GM23338 (cell line): ENCODE measurements at regions not wholly inside any gene's neighbourhood (a gene's known extent, or its start where the extent isn't known, plus 50 kb on each side); places are given as distances from the start of the nearest gene placed in this dataset.

Experiments used
- CREB1 ChIP-seq: fragments of 250-450 bp; sonication (Bioruptor Pico); IDR thresholded peaks from 2 replicates; pipeline ENCODE4 v1.5.0; 2020; ENCODE audit warnings: low read depth, mild to moderate bottlenecking, moderate library complexity
- ETS1 ChIP-seq: IDR thresholded peaks from 2 replicates; pipeline ENCODE4 v1.6.1; 2016; ENCODE audit warnings: antibody characterized with exemption
- EZH2 ChIP-seq: fragments of 200-600 bp; sonication (generic); IDR thresholded peaks from one replicate; pipeline ENCODE4 v1.8.0; 2017; ENCODE audit warnings: antibody characterized with exemption, mild to moderate bottlenecking, low read depth; ENCODE audit not compliant: unreplicated experiment
- POLR2AphosphoS5 ChIP-seq: IDR thresholded peaks from 2 replicates; pipeline ENCODE4 v1.6.1; 2016; ENCODE audit warnings: antibody characterized with exemption, low read depth
- STAT1 ChIP-seq: IDR thresholded peaks from one replicate; pipeline ENCODE4 v1.6.1; 2016; ENCODE audit warnings: antibody characterized with exemption; ENCODE audit not compliant: unreplicated experiment
- ZNF114 ChIP-seq: fragments of 250-450 bp; sonication (Bioruptor Pico); IDR thresholded peaks from 2 replicates; pipeline ENCODE4 v1.5.0; 2020; ENCODE audit warnings: mild to moderate bottlenecking, moderate library complexity
- TF ChIP-seq, protein P1 (sequence below), 2 experiments: fragments of 200-600 bp in 1 of 2; sonication (generic) in 1 of 2; conservative IDR thresholded peaks; 2 replicates each; pipeline versions ENCODE4 v1.5.1 to v1.6.1; 2016 to 2017; ENCODE audit warnings: antibody characterized with exemption in 2 of 2, low read depth in 2 of 2, mild to moderate bottlenecking in 2 of 2, moderate library complexity in 1 of 2

DNA sequence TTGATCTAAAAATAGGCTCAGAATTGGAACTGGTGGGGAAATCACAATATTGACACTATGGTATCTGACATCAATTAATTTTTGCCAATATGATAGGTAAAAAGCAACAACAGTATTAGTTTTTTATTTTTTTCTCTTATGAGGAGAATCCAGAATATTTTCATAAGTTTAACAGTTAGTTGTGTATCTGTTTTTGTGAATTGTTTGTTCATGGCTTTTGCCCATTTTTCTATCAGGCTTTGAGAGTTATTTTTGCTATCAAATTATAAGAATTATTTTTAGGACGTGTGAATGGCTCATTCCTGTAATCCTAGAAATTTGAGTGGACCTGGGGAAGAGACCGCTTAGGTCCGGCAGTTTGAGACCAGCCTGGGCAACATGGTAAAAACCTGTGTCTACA is 608.6 kb upstream of the ADGRB3 start:
- TF ChIP-seq POLR2AphosphoS5, result no peak
- TF ChIP-seq, protein P1, sequence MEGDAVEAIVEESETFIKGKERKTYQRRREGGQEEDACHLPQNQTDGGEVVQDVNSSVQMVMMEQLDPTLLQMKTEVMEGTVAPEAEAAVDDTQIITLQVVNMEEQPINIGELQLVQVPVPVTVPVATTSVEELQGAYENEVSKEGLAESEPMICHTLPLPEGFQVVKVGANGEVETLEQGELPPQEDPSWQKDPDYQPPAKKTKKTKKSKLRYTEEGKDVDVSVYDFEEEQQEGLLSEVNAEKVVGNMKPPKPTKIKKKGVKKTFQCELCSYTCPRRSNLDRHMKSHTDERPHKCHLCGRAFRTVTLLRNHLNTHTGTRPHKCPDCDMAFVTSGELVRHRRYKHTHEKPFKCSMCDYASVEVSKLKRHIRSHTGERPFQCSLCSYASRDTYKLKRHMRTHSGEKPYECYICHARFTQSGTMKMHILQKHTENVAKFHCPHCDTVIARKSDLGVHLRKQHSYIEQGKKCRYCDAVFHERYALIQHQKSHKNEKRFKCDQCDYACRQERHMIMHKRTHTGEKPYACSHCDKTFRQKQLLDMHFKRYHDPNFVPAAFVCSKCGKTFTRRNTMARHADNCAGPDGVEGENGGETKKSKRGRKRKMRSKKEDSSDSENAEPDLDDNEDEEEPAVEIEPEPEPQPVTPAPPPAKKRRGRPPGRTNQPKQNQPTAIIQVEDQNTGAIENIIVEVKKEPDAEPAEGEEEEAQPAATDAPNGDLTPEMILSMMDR (conservative IDR thresholded peaks at IDR 0.05; ENCODE audit: low read depth in 2 of 2), result no peak
- no peak for TF ChIP-seq EZH2
- TF ChIP-seq CREB1 (CRISPR knock-in tag), result no peak
- no peak for TF ChIP-seq ETS1
- TF ChIP-seq ZNF114 (CRISPR knock-in tag), result no peak
- TF ChIP-seq STAT1, result no peak
